GM18519 (cell line): ENCODE measurements at regions not wholly inside any gene's neighbourhood (a gene's known extent, or its start where the extent isn't known, plus 50 kb on each side); places are given as distances from the start of the nearest gene placed in this dataset.

Experiments
- ATAC-seq: cut with Tn5 transposase; IDR thresholded peaks from one replicate; pipeline ENCODE4 v1.9.1; 2021; ENCODE audit warnings: mild to moderate bottlenecking, moderate library complexity; ENCODE audit not compliant: unreplicated experiment, low FRiP score

DNA sequence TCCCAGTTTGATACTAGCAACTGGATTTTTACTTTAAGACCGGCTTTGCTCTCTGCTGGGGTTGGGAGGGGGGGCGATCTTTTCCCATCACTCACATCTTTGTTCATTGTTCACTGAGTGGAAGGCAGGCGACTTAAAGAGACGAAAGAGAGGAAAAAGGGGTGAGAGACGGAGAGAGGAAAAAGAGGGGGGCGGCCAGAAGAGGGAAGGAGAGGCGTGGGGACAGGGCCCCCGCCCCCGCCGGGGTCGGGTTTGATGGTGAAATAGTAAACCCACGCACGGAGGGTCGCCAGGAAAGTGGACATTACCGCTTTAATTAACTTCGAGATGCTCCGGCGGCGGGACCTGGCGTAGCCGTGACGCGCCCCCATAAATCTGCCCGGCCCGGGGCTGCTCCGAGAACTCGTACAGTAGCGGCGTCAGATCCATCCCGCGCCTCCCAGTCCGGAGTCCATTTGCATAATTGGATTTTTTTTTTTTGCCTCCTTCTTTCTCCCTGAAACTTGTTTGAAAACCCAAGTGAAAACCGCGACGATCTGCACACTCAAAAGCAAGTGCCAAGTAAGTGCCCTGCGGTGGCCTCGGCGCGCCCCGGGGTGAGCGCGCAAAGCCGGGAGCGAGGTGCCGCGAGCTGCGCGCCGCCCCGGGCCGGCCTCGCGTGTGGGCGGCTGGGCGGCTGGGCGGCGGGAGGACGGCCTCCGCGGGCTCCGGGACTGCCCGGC is 143.9 kb upstream of the ZNF536 start:
- no peak for ATAC-seq

DNA sequence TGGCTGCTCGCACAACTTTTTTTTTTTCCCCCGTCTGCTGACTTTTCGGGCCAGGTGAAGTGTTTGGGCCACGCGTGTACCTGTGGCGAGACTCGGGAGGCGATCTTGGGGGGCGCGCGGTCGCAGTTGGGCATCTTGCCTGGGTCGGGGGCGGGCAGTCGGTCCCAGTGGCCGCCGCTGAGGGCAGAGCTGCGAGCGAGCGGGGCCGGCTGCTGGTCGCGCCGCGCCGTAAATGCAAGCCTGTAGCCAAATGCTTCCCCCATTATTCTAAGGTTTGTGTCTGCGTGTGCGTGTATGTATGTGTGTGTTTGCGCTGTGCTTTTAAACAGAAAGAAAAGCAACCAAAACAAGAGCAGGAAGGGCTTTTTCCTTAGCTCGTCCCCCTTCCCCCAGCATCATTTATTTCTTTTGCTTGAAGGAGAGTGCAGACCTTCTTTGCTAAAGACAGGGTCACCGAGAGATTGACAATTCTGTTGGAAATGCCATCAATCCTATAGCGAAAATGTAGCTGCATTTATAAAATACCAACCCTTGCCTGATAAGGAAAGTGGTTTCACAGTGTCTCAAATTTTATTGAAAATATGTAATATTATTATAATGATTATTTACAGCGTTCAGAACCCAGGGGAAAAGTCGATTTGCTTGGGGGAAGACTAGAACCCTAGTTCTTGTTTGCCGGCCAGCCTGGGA is 143.2 kb upstream of the ZNF536 start:
- no peak for ATAC-seq

DNA sequence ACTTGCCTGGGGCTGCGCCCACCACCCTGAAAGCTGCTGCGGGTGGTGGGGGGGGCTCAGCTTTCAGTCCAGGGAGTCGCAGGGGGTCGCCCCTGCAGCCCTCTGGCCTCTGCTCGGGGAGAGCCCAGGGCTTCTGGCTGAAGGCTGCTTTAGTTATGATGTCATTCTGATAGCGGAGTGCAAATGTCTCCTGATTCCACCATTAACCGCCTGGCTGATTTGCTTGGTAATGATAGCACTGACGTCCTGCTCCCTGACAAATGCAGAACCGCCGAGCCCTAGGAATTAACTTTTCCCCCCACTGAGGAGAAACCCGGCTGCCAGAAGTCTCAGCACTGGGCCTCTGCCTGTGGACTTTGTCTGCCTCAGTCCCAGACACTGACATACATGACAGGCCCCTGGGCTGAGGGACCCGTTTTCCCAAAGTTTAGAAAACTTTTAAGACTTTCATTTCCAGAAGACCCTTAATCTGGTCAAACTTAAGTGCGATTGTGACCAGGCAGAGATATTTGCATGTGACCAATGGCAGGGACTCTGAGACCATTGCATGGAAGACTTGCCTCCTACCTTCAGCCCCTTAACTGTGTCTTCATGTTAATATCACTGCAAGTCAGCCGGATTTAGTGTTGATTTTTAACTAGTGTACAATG is 142.5 kb upstream of the ZNF536 start:
- ATAC-seq, result no peak

- ATAC-seq, result no peak
These were observed 140.5 kb upstream of the ZNF536 start for GRCh38 chr19:30231408-30232318.

DNA sequence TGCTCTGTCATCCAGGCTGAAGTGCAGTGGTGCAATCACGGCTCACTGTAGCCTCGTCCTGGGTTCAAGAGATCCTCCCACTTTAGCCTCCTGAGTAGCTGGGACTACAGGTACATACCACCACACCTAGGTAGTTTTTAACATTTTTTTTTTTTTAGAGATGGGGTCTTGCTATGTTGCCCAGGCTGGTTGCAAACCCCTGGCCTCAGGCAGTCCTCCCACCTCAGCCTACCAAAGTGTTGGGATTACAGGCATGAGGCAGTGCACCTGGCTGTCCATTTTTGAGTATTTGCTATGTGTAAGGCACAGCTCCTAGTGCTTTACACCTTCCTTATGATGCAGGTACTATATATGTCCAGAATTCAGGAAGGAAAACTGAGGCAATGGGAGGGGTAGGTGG is 138.8 kb upstream of the ZNF536 start:
- ATAC-seq, result no peak

DNA sequence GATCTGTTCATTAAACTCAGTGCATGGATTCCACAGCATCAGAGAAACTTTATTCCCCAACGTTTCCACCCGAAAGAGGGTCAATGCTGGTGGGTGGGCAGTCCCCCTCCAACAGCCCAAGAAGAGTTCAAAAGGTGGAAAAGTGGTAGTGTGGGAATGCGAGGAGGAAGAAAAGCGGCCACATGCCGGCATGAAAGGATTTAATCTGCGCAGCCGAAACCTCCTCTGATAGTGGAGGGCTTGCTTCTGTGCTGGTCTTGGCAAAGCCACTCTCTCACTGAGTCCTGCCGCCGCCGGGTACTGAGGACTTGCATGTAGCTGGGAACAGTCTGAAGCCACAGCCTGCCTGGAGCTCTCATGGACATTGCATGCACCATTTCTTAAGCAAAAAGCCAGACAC is 136.2 kb upstream of the ZNF536 start:
- no peak for ATAC-seq

GRCh38 chr19:30236587-30236986 is 135.6 kb upstream of the ZNF536 start:
- no peak for ATAC-seq

- no peak for ATAC-seq
These were observed 135.0 kb upstream of the ZNF536 start for GRCh38 chr19:30237140-30237539.

- ATAC-seq, result no peak
These were observed 131.1 kb upstream of the ZNF536 start for GRCh38 chr19:30240904-30241695.

DNA sequence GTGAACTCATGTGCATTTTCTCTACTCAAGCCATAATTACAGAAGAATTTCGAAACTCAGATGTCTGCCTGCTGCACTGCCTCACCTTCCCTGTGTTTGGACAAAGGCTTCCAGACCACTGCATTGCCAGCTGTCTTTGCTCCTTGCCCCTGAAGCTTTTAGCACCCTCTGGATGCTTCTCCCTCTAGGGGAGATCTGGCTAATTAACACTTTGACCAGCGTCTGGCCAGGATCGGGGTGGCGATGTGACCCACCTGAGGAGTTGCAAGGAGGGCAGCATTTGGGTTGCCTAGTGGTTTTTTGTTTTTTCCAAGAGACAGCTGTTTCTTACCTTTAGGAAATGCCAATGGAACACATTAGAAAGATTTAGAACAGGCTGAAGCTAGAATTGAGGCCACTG is 127.7 kb upstream of the ZNF536 start:
- ATAC-seq, result no peak

DNA sequence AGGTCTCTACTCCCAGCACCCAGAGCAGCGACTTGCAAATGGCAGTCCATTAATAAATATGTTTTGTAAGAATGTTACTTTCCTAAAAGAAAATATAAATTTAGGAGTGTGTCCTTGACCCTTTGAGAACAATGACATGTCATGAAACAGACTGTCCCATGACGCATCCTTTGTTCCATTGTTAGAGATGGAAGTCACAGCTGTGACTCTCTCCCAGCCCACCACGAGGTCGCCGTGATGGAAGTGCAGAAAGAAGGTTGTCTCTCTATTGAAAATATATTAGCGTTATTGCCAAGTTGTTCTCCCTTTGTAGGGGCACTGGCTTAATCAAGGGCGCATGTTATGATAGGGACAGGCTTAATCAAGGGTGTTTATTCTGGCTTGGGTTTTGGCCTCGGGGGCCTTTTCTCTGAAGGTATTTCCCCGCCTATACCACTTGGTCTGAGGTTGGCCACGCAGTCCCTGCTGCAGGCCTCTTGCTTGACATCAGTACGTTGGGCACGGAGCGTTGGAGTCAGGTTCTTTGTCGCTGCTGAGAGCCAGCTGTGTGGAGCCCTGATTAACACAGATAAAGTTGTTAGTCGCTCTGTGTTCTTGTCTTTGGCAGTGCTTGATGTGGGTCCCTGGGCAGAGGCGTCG is 126.7 kb upstream of the ZNF536 start:
- no peak for ATAC-seq

DNA sequence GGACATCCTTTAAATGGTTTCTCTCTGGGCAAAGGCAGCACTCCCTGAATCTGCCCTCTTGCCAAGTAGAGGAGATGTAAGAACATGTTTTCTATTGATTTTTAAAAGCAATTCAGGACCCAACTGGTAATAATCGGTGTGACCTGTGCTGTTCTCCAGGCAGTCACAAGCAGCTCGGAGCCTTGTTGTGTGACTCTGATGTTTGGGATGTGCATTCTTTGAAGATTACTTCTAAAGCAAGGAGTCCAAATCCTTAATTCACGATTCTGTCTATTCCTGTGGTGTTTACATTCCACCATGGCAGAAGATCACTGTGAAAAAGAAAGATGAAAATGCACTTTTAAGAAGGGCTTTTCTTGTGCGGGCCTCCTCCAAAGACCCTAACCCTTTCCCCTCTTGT is 122.3 kb upstream of the ZNF536 start:
- no peak for ATAC-seq

GRCh38 chr19:30252214-30252613 is 120.0 kb upstream of the ZNF536 start:
- ATAC-seq, result no peak

DNA sequence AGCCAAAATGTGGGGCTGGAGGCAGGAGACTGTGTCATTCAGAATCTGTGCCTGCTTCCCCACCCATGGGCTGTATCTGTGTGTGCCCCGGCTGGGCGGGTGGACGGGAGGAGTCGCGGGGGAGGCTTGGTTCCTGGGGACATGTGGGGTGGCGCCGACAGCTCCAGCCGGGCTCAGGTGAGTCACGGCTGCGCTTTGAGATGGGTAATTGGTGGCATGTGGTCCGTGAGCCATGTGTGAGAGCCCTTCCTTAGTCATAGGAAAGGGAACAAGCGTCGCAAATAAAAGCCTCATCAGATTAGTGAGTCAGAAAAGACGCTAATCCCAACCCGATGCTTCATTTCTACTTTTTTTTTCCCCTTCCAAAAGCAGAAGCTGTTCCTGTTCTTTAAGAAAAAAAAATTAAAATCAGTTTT is 118.6 kb upstream of the ZNF536 start:
- no peak for ATAC-seq

DNA sequence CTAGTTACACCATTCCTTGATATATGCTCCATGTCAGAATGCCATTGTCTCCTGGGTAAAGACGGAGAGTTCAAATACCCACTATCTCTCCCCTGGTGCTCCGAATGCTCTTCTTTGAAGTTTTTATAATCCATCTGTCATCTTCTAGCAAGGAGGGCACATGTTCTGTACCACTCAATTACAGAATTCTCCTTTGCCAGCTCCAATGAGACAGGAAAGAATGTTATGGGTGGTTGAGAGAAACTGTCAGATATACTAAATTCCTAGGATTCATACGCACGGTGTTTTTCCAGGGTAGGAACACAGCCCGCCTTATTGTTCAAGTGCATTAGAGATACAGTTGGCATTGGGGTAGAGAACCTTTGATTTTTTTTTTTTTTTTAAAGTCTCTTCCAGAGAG is 118.0 kb upstream of the ZNF536 start:
- no peak for ATAC-seq

- ATAC-seq, result no peak
These were observed 117.4 kb upstream of the ZNF536 start for GRCh38 chr19:30254789-30255188.

DNA sequence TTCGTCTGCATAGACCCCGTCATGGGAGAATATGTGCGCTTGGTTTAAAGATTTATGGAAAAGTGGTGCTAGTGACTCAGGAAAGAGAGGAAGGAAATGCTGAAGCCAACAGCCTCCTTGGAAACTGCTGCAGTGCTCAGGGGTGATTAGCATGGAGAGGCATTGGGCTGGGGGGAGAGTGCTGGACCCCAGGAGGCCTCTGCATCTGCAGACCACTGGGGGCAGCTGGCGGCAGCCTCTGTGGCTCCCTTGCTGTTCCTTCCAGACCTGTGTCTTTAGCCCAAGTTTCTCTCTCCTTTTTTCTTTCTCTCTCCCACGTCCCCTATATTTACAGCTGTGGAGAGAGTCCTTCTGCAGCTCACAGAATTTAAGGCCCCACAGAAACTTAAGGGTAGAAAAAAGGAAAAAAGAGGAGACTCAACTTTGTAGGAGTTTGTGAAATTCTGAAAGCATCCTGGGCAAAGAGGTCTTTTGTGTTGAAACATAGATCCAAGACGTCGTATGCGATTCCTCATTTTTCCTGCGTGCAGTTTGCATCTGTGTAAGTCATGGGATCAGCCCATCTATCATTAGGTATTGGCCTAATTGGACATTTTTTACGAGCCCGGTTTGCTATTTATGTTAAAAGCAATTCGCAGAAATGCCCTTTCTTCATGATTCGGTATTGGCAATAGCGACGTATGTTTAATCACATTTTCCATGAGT is 116.2 kb upstream of the ZNF536 start:
- no peak for ATAC-seq

GRCh38 chr19:30256496-30256850 is 115.7 kb upstream of the ZNF536 start:
- no peak for ATAC-seq

DNA sequence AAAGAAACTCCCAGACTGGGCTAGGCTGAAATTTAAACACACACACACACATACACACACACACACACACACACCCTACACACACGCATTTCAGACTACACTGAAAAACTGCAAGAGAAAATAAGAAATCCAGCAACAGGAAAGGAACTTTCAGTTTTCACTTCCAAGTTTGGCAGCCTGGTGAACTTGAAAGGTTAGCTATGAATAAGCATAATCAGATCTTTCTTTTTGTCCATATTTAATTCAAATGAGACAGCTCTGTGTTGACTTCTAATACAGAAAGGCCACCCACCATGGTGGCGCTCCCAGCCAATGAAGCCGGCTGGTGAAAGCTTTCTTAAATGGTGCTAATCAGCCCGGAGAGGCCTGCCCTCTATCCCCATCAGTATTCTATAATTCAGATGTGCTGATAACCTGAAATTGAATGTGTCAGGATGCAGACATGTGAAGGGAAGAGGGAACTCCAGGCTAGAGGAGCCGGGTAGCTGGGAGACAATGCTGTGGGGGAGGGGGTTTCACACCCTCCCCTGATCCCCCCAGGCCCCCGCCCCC is 108.3 kb upstream of the ZNF536 start:
- no peak for ATAC-seq
